ENCODE measurements at regions not wholly inside any gene's neighbourhood (a gene's known extent, or its start where the extent isn't known, plus 50 kb on each side); places are given as distances from the start of the nearest gene placed in this dataset.

GRCh38 chr7:10085231-10085630 lies 888.4 kb upstream of the PHF14 start:
- no peak for TF ChIP-seq EZH2 (IDR thresholded peaks at IDR 0.05; ENCODE audit: low read length)
- no peak for TF ChIP-seq CTCF (optimal IDR thresholded peaks at IDR 0.05 in 1 of 3, IDR thresholded peaks at IDR 0.05 in 1 of 3, conservative IDR thresholded peaks at IDR 0.05 in 1 of 3; ENCODE audit: extremely low read depth in 1 of 3, insufficient read depth in 2 of 3, low read length in 3 of 3)

Data from keratinocyte (primary cell).